HG03432 (cell line): ENCODE measurements at regions not wholly inside any gene's neighbourhood (a gene's known extent, or its start where the extent isn't known, plus 50 kb on each side); places are given as distances from the start of the nearest gene placed in this dataset.

Experiments used
- ATAC-seq: cut with Tn5 transposase; IDR thresholded peaks from one replicate; pipeline ENCODE4 v1.9.1; 2021; ENCODE audit warnings: mild to moderate bottlenecking, moderate library complexity; ENCODE audit not compliant: unreplicated experiment

- no peak for ATAC-seq
Observed at GRCh38 chr11:11141065-11141464, 212.0 kb downstream of the CSNK2A3 start.

GRCh38 chr11:11140510-11140909, 212.5 kb downstream of the CSNK2A3 start:
- no peak for ATAC-seq

GRCh38 chr11:11137339-11137738, 215.7 kb downstream of the CSNK2A3 start:
- no peak for ATAC-seq

GRCh38 chr11:11135820-11136476, 217.1 kb downstream of the CSNK2A3 start:
- ATAC-seq = no peak

GRCh38 chr11:11129118-11129517, 223.9 kb downstream of the CSNK2A3 start:
- no peak for ATAC-seq

- no peak for ATAC-seq
Observed at GRCh38 chr11:11125618-11126017, 227.4 kb downstream of the CSNK2A3 start.

GRCh38 chr11:11122749-11123148, 230.3 kb downstream of the CSNK2A3 start:
- no peak for ATAC-seq

GRCh38 chr11:11119917-11120316, 233.1 kb downstream of the CSNK2A3 start:
- no peak for ATAC-seq

GRCh38 chr11:11117730-11118129, 235.3 kb downstream of the CSNK2A3 start:
- ATAC-seq = no peak

- no peak for ATAC-seq
Observed at GRCh38 chr11:11115475-11115874, 237.6 kb downstream of the CSNK2A3 start.

- ATAC-seq = no peak
Observed at GRCh38 chr11:11113626-11114025, 239.4 kb downstream of the CSNK2A3 start.

- ATAC-seq = no peak
Observed at GRCh38 chr11:11108026-11108425, 245.0 kb downstream of the CSNK2A3 start.

GRCh38 chr11:11107076-11107723, 245.8 kb downstream of the CSNK2A3 start:
- no peak for ATAC-seq

GRCh38 chr11:11105361-11105760, 247.5 kb upstream of the ZBED5 start:
- no peak for ATAC-seq

GRCh38 chr11:11095831-11096723, 238.2 kb upstream of the ZBED5 start:
- no peak for ATAC-seq

- ATAC-seq = no peak
Observed at GRCh38 chr11:11090495-11090894, 232.6 kb upstream of the ZBED5 start.

GRCh38 chr11:11089805-11090204, 232.0 kb upstream of the ZBED5 start:
- ATAC-seq = peak; percentile 87

- ATAC-seq = no peak
Observed at GRCh38 chr11:11086979-11087378, 229.1 kb upstream of the ZBED5 start.

- no peak for ATAC-seq
Observed at GRCh38 chr11:11085580-11085979, 227.7 kb upstream of the ZBED5 start.

GRCh38 chr11:11084337-11084736, 226.5 kb upstream of the ZBED5 start:
- no peak for ATAC-seq

GRCh38 chr11:11083441-11083840, 225.6 kb upstream of the ZBED5 start:
- ATAC-seq = no peak

- ATAC-seq = no peak
Observed at GRCh38 chr11:11082646-11083045, 224.8 kb upstream of the ZBED5 start.
